Sigmoid colon (tissue), 6 donors: ENCODE measurements at regions not wholly inside any gene's neighbourhood (a gene's known extent, or its start where the extent isn't known, plus 50 kb on each side); places are given as distances from the start of the nearest gene placed in this dataset.
"Not testable (repeated sequence)": the region's sequence is repeated elsewhere in the genome, so short reads cannot be mapped to it uniquely, and the experiment has no call there.

Source experiments
- DNase-seq: peaks from one replicate; pipeline ENCODE4 v3.0.0-alpha.2; 2019
- H3K27ac ChIP-seq, 4 donors: fragments of 200-600 bp; sonication (generic); one replicate each; pipeline ENCODE4 v1.5.1; 2016 to 2019; ENCODE audit warnings: mild to moderate bottlenecking in 1 of 4
- H3K27me3 ChIP-seq, 3 donors: fragments of 200-600 bp; sonication (generic); one replicate each; pipeline ENCODE4 v1.5.1; 2019; ENCODE audit warnings: mild to moderate bottlenecking in 1 of 3
- H3K36me3 ChIP-seq, 4 donors: fragments of 200-600 bp; sonication (generic); one replicate each; pipeline ENCODE4 v1.5.1; 2016 to 2019
- H3K4me1 ChIP-seq, 4 donors: fragments of 200-600 bp; sonication (generic); one replicate each; pipeline ENCODE4 v1.5.1; 2017 to 2019
- H3K4me3 ChIP-seq, 4 donors: fragments of 200-600 bp; sonication (generic); one replicate each; pipeline ENCODE4 v1.5.1; 2017 to 2019; ENCODE audit warnings: mild to moderate bottlenecking in 2 of 4, moderate library complexity in 1 of 4
- H3K9me3 ChIP-seq, 4 donors: fragments of 200-600 bp in 3 of 4; sonication (generic) in 3 of 4; one replicate each; pipeline versions ENCODE4 v1.5.1 to v1.6.1; 2013 to 2019
- CTCF ChIP-seq, 4 experiments: fragments of 450-650 bp in 3 of 4; fragments of 200-600 bp in 1 of 4; IDR thresholded peaks; one replicate each; pipeline ENCODE4 v1.5.1; 2016 to 2019; ENCODE audit warnings: antibody characterized with exemption in 4 of 4, mild to moderate bottlenecking in 3 of 4, moderate library complexity in 2 of 4
- EP300 ChIP-seq, 4 donors: sonication (generic); formaldehyde crosslinking; IDR thresholded peaks; one replicate each; pipeline ENCODE4 v1.6.1; 2017; ENCODE audit warnings: antibody characterized with exemption in 4 of 4
- POLR2A ChIP-seq, 2 donors: fragments of 450-650 bp; IDR thresholded peaks; one replicate each; pipeline ENCODE4 v1.6.1; 2016; ENCODE audit warnings: antibody characterized with exemption in 2 of 2, mild to moderate bottlenecking in 2 of 2, moderate library complexity in 2 of 2
- POLR2AphosphoS5 ChIP-seq, 4 donors: sonication (generic); formaldehyde crosslinking; IDR thresholded peaks; one replicate each; pipeline ENCODE4 v1.6.1; 2017; ENCODE audit warnings: antibody characterized with exemption in 4 of 4
- WGBS, 2 donors: extraction: QIAGEN DNeasy Blood & Tissue Kit; methylation state at CpG; one replicate each; pipeline ENCODE4 v1.1.7; 2013; 5-methylcytosine and 5-hydroxymethylcytosine counted together
- intact Hi-C: fragments of 100-400 bp; cut with DNase I; formaldehyde crosslinking; loops from one replicate; pipeline ENCODE4 v1.15.1; 2023
- donor health status: healthy with polysubstance abuse.
- donor health status: healthy.

- 41 to 47% methylated on average over 6 of the region's 6 CpGs for WGBS, 2 donors
- Histone ChIP-seq H3K36me3 (no peaks in the 10 kb centered on the region), H3K27ac (peak overlapping the region; percentile 82 to 88 (median 86)), H3K4me3 (peak overlapping the region in 3 of 4 donors; percentile 46 to 48 (median 48)), H3K4me1 (peaks cover 0 to 6% (median 0%) of the 10 kb centered on the region in 4 donors), H3K27me3 (peaks cover 0 to 3% (median 0%) of the 10 kb centered on the region in 3 donors), H3K9me3 (no peaks in the 10 kb centered on the region)
- intact Hi-C loops: loop anchor here (1.0 to 5.0 kb wide), 3 partner anchors 168 to 417 kb away; partner anchors contain the start of gene APEX2
- no peak for TF ChIP-seq POLR2A (IDR thresholded peaks at IDR 0.05)
- DNase-seq: no peak
Observed at GRCh38 chrX:54640103-54640690, 110.2 kb downstream of the GNL3L start.

- H3K27me3 ChIP-seq: peaks cover 0 to 3% (median 0%) of the 10 kb centered on the region in 3 donors
- no peak overlapping the region for H3K4me3 ChIP-seq
- TF ChIP-seq CTCF (IDR thresholded peaks at IDR 0.05) (no peak), POLR2AphosphoS5 (IDR thresholded peaks at IDR 0.05) (no peak), EP300 (IDR thresholded peaks at IDR 0.05) (no peak), POLR2A (IDR thresholded peaks at IDR 0.05) (no peak)
- peaks cover 0 to 6% (median 0%) of the 10 kb centered on the region in 4 donors for H3K4me1 ChIP-seq
- H3K9me3 ChIP-seq: no peaks in the 10 kb centered on the region
- peak overlapping the region; percentile 82 to 88 (median 86) for H3K27ac ChIP-seq
- WGBS, 2 donors: 84 to 86% methylated on average over 8 of the region's 8 CpGs
- DNase-seq: no peak
- intact Hi-C loops: loop anchor here (1.0 to 5.0 kb wide), 3 partner anchors 168 to 416 kb away; partner anchors contain the start of gene APEX2
- H3K36me3 ChIP-seq: no peaks in the 10 kb centered on the region
Observed at GRCh38 chrX:54640736-54641135, 110.7 kb downstream of the GNL3L start.

GRCh38 chrX:54641530-54641929 lies 111.5 kb downstream of the GNL3L start:
- Histone ChIP-seq H3K27ac (no peak overlapping the region), H3K9me3 (no peaks in the 10 kb centered on the region), H3K36me3 (no peaks in the 10 kb centered on the region), H3K4me3 (no peak overlapping the region), H3K4me1 (peaks cover 0 to 6% (median 0%) of the 10 kb centered on the region in 4 donors), H3K27me3 (peaks cover 0 to 3% (median 0%) of the 10 kb centered on the region in 3 donors)
- no peak for TF ChIP-seq POLR2A (IDR thresholded peaks at IDR 0.05)
- TF ChIP-seq CTCF (IDR thresholded peaks at IDR 0.05): no peak
- no peak for TF ChIP-seq POLR2AphosphoS5 (IDR thresholded peaks at IDR 0.05)
- no peak for TF ChIP-seq EP300 (IDR thresholded peaks at IDR 0.05)
- DNase-seq: no peak
- intact Hi-C loops: loop anchor here (2.0 to 5.0 kb wide), 2 partner anchors 361 to 415 kb away; partner anchors contain the start of gene APEX2

GRCh38 chrX:54647607-54648006 lies 117.6 kb downstream of the GNL3L start:
- H3K4me3 ChIP-seq, intact Hi-C loops: not testable (repeated sequence)

GRCh38 chrX:54659547-54659946 lies 129.5 kb downstream of the GNL3L start:
- intact Hi-C loops: no loop called here
- H3K4me3 ChIP-seq: no peak overlapping the region

More at GRCh38 chrX:54647607-54648006, 117.6 kb downstream of the GNL3L start:
- H3K9me3 ChIP-seq, DNase-seq, H3K36me3 ChIP-seq, H3K4me1 ChIP-seq, H3K27me3 ChIP-seq, H3K27ac ChIP-seq: not testable (repeated sequence)
- WGBS, 2 donors: 91 to 92% methylated on average over 4 of the region's 4 CpGs

More at GRCh38 chrX:54659547-54659946, 129.5 kb downstream of the GNL3L start:
- WGBS, 2 donors: 79 to 83% methylated on average over 2 of the region's 2 CpGs
- Histone ChIP-seq H3K9me3 (no peaks in the 10 kb centered on the region), H3K27ac (no peak overlapping the region), H3K36me3 (no peaks in the 10 kb centered on the region), H3K27me3 (no peaks in the 10 kb centered on the region), H3K4me1 (no peaks in the 10 kb centered on the region)
- no peak for DNase-seq
- TF ChIP-seq CTCF (IDR thresholded peaks at IDR 0.05) (no peak), EP300 (IDR thresholded peaks at IDR 0.05) (no peak), POLR2A (IDR thresholded peaks at IDR 0.05) (no peak), POLR2AphosphoS5 (IDR thresholded peaks at IDR 0.05) (no peak)
